Body of pancreas (tissue), 4 donors: ENCODE measurements at regions not wholly inside any gene's neighbourhood (a gene's known extent, or its start where the extent isn't known, plus 50 kb on each side); places are given as distances from the start of the nearest gene placed in this dataset.

ENCODE experiments used
- ATAC-seq: fragments of 150-250 bp; one replicate; pipeline ENCODE4 v1.9.1; 2016
- DNase-seq, 4 donors: peaks; one replicate each; pipeline ENCODE4 v3.0.0-alpha.2; 2019
- H3K27ac ChIP-seq, 4 donors: fragments of 200-600 bp; sonication (generic); 1 replicate in 3 of 4; 2 replicates in 1 of 4; pipeline versions ENCODE4 v1.5.1 to v1.6.1; 2016 to 2019; ENCODE audit warnings: mild to moderate bottlenecking in 1 of 4, mixed read lengths in 1 of 4, moderate library complexity in 1 of 4
- H3K27me3 ChIP-seq, 2 donors: fragments of 200-600 bp; sonication (generic); one replicate each; pipeline ENCODE4 v1.6.0; 2016; ENCODE audit warnings: mild to moderate bottlenecking in 1 of 2
- H3K36me3 ChIP-seq, 2 donors: fragments of 200-600 bp; sonication (generic); replicated peaks in 1 of 2; 2 replicates each; pipeline ENCODE4 v1.5.1; 2016; ENCODE audit warnings: low read depth in 2 of 2; ENCODE audit not compliant: insufficient read depth in 1 of 2
- H3K4me1 ChIP-seq: fragments of 200-600 bp; sonication (generic); one replicate; pipeline ENCODE4 v1.6.0; 2016
- H3K4me3 ChIP-seq, 2 donors: fragments of 200-600 bp; sonication (generic); 1 replicate in 1 of 2; 2 replicates in 1 of 2; pipeline ENCODE4 v1.5.1; 2016 to 2019
- H3K9me3 ChIP-seq, 3 donors: fragments of 200-600 bp; sonication (generic); 1 replicate in 2 of 3; 2 replicates in 1 of 3; pipeline ENCODE4 v1.5.1; 2016
- POLR2A ChIP-seq, 3 donors: fragments of 450-650 bp; IDR thresholded peaks; one replicate each; pipeline ENCODE4 v1.6.1; 2016; ENCODE audit warnings: antibody characterized with exemption in 3 of 3, mild to moderate bottlenecking in 2 of 3
- WGBS, 2 donors: methylation state at CpG; one replicate each; pipeline ENCODE4 v1.1.5; 2017; 5-methylcytosine and 5-hydroxymethylcytosine counted together
- intact Hi-C: fragments of 100-400 bp; cut with DNase I; formaldehyde crosslinking; loops from one replicate; pipeline ENCODE4 v1.15.1; 2023
- TF ChIP-seq, protein P1 (sequence below), 7 experiments: fragments of 450-650 bp in 4 of 7; fragments of 200-600 bp in 3 of 7; sonication (generic) in 3 of 7; IDR thresholded peaks; one replicate each; pipeline ENCODE4 v1.5.1; 2016 to 2019; ENCODE audit warnings: antibody characterized with exemption in 7 of 7

DNA sequence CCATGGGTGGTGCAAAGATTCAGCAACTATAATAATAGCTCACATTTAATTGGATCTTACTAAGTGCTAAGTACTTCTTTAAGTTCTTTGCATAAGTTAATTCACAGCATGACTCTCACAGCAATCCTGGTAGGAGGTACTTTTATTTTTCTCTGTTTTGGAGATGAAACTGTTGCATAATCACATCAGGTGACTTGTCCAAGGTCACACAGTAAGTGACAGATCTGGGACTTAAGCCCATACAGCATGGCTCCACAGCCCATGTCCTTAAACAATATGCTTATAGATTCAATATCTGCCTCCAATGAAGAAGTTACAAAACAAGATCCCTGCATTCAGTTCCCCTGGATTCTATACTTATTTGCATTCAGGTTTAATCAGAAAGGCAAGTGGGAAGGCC lies 171.8 kb downstream of the CNTN3 start:
- H3K27ac ChIP-seq = no peak overlapping the region
- H3K36me3 ChIP-seq = no peaks in the 10 kb centered on the region
- peak; percentile 15 for ATAC-seq
- H3K4me3 ChIP-seq = no peak overlapping the region
- TF ChIP-seq POLR2A (IDR thresholded peaks at IDR 0.05) = no peak
- TF ChIP-seq, protein P1, sequence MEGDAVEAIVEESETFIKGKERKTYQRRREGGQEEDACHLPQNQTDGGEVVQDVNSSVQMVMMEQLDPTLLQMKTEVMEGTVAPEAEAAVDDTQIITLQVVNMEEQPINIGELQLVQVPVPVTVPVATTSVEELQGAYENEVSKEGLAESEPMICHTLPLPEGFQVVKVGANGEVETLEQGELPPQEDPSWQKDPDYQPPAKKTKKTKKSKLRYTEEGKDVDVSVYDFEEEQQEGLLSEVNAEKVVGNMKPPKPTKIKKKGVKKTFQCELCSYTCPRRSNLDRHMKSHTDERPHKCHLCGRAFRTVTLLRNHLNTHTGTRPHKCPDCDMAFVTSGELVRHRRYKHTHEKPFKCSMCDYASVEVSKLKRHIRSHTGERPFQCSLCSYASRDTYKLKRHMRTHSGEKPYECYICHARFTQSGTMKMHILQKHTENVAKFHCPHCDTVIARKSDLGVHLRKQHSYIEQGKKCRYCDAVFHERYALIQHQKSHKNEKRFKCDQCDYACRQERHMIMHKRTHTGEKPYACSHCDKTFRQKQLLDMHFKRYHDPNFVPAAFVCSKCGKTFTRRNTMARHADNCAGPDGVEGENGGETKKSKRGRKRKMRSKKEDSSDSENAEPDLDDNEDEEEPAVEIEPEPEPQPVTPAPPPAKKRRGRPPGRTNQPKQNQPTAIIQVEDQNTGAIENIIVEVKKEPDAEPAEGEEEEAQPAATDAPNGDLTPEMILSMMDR (IDR thresholded peaks at IDR 0.05) = no peak
- H3K27me3 ChIP-seq = no peaks in the 10 kb centered on the region
- peak in 1 of 4 donors; percentile 5 for DNase-seq
- H3K9me3 ChIP-seq = no peaks in the 10 kb centered on the region
- intact Hi-C loops = no loop called here
- H3K4me1 ChIP-seq = peaks cover 9% of the 10 kb centered on the region

DNA sequence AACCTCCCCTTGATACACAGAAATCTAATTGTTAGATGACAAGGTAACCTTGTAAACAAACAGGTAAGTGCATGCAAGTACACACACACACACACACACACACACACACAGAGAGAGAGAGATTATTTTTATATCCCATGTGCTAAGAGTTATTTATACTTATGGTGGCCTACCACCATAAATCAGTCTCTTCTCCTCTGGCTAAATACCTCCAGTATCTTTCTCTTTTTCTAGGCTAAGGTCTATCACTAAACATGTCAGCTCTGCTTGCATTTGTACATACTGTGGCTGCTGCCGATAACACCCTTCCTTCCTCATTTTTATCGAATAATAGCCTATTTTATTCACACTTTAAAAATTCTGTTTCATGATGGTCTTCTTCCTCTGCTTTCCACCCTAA lies 172.4 kb downstream of the CNTN3 start:
- no peak overlapping the region for H3K4me3 ChIP-seq
- no peak for ATAC-seq
- peaks cover 9% of the 10 kb centered on the region for H3K4me1 ChIP-seq
- H3K27me3 ChIP-seq = no peaks in the 10 kb centered on the region
- 52 to 78% methylated on average over 2 of the region's 2 CpGs for WGBS, 2 donors
- TF ChIP-seq, protein P1 (IDR thresholded peaks at IDR 0.05) = no peak
- no peak for TF ChIP-seq POLR2A (IDR thresholded peaks at IDR 0.05)
- no peaks in the 10 kb centered on the region for H3K9me3 ChIP-seq
- H3K27ac ChIP-seq = no peak overlapping the region
- no peaks in the 10 kb centered on the region for H3K36me3 ChIP-seq
- intact Hi-C loops = no loop called here
- no peak for DNase-seq

DNA sequence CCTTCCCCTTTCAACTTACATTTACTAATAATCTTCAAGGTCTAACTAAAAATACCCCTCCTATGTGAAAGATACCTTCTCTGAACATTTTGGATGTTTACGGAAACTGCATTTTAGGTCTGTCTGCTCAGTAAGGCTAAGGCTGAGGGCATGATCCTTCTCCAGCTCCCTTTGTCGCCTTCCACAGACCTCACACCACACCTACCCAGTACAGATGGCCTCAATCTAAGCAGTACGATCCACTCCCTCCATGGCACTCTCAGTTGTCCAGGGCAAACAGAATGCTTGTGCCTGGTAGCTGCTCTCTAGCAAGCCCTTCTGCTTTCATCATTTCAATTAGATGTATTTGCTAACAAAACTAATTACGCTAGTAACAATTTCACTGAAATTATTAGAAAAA lies 178.3 kb downstream of the CNTN3 start:
- no peak overlapping the region for H3K27ac ChIP-seq
- no peak for DNase-seq
- WGBS, 2 donors = 81 to 91% methylated on average over 4 of the region's 4 CpGs
- no peaks in the 10 kb centered on the region for H3K27me3 ChIP-seq
- H3K36me3 ChIP-seq = no peaks in the 10 kb centered on the region
- ATAC-seq = no peak
- intact Hi-C loops = no loop called here
- no peaks in the 10 kb centered on the region for H3K4me1 ChIP-seq
- H3K4me3 ChIP-seq = no peak overlapping the region
- H3K9me3 ChIP-seq = no peaks in the 10 kb centered on the region
- TF ChIP-seq POLR2A (IDR thresholded peaks at IDR 0.05) = no peak
- TF ChIP-seq, protein P1 (IDR thresholded peaks at IDR 0.05) = no peak

DNA sequence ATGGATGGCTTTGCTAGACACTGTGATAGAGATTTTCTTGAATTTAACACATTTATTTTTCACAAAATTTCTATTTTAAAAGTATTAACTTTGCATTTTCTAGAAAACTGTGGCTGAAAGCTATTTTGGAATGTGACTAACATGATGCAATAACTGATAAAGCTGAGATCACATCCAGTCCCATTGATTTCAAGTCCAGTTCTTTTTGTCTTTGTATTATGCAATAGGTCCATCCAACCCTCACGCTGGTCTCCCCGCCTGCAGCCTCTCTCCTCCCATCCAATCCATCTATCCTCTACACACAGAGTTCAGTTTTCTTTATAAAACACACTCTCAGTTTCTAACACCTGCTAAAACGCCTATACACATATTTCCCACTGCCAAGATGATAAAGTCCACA lies 178.8 kb downstream of the CNTN3 start:
- 47 to 71% methylated on average over 3 of the region's 3 CpGs for WGBS, 2 donors
- no peak overlapping the region for H3K4me3 ChIP-seq
- H3K36me3 ChIP-seq = no peaks in the 10 kb centered on the region
- no peaks in the 10 kb centered on the region for H3K4me1 ChIP-seq
- TF ChIP-seq, protein P1 (IDR thresholded peaks at IDR 0.05) = no peak
- no peak for TF ChIP-seq POLR2A (IDR thresholded peaks at IDR 0.05)
- no peak overlapping the region for H3K27ac ChIP-seq
- intact Hi-C loops = no loop called here
- ATAC-seq = no peak
- no peak for DNase-seq
- no peaks in the 10 kb centered on the region for H3K27me3 ChIP-seq
- H3K9me3 ChIP-seq = no peaks in the 10 kb centered on the region

DNA sequence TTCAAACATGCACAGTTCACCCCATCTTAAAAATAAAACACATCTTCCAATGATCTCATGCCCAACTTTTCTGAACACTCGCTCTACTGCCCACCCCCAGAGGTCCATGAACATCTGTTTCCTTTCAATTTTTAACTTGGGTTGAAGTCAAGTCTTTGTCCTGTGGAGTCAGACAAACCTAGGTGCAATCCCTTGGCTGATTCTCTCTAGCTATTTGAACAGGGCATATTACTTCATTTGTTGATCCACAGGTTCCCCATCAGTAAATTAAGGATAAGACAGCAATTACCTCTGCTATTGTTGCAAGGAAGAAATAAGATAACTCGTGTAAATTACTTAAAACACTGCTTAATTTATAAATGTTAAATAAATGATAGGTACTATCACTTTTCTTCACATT lies 180.1 kb downstream of the CNTN3 start:
- 48 to 63% methylated on average over 2 of the region's 2 CpGs for WGBS, 2 donors
- H3K4me1 ChIP-seq = no peaks in the 10 kb centered on the region
- ATAC-seq (no peak), DNase-seq (no peak)
- intact Hi-C loops = no loop called here
- no peaks in the 10 kb centered on the region for H3K9me3 ChIP-seq
- H3K4me3 ChIP-seq = no peak overlapping the region
- H3K36me3 ChIP-seq = no peaks in the 10 kb centered on the region
- no peaks in the 10 kb centered on the region for H3K27me3 ChIP-seq
- no peak overlapping the region for H3K27ac ChIP-seq
- TF ChIP-seq, protein P1 (IDR thresholded peaks at IDR 0.05) = no peak
- no peak for TF ChIP-seq POLR2A (IDR thresholded peaks at IDR 0.05)
